ENCODE measurements at regions not wholly inside any gene's neighbourhood (a gene's known extent, or its start where the extent isn't known, plus 50 kb on each side); places are given as distances from the start of the nearest gene placed in this dataset.
"Not testable (repeated sequence)": the region's sequence is repeated elsewhere in the genome, so short reads cannot be mapped to it uniquely, and the experiment has no call there.

DNA sequence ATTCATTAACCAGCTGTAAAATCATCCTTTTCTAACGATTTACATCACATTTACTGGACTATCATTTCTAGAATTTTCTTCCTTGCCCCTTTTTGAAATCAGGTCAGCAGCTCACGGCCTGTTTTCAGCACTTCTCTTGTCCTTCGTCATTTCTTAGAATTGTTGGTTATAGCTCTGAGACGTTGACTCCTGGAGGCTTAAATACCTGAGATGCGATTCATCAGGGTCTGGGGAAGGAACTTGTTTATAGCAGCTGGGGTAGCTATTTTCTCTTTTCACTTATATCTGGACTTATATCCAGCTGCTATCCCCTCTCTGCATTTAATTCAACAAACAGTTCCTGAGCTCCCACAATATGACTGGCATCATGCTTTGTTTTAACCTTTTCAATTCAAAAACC, 338.7 kb upstream of the TNRC6C start:
- no peak for DNase-seq (ENCODE audit: low read depth)

- no peak for DNase-seq (ENCODE audit: low read depth)
These were observed 338.2 kb upstream of the TNRC6C start for GRCh38 chr17:77620282-77620681.

- DNase-seq (ENCODE audit: low read depth) = not testable (repeated sequence)
These were observed 336.4 kb upstream of the TNRC6C start for GRCh38 chr17:77622084-77622483.

GRCh38 chr17:77622647-77623046, 335.9 kb upstream of the TNRC6C start:
- DNase-seq (ENCODE audit: low read depth) = no peak

GRCh38 chr17:77623321-77623720, 335.2 kb upstream of the TNRC6C start:
- not testable (repeated sequence) for DNase-seq (ENCODE audit: low read depth)

GRCh38 chr17:77628035-77628434, 330.5 kb upstream of the TNRC6C start:
- DNase-seq (ENCODE audit: low read depth) = no peak

DNA sequence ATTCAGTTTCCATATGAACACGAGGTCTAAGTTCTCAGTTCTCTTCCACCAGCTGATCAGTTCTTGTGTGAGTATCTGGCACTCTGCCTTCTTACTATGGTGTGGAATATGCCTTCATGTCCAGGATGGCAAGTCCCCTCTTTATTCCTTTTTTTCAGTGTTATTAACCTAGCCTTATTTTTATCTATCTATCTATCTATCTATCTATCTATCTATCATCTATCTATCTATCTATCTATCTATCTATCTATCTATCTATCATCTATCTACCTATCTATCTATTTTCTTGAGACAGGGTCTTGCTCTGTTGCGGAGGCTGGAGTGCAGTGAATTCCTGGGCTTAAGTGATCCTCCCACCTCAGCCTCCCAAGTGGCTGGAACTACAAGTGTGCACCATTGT, 329.2 kb upstream of the TNRC6C start:
- DNase-seq (ENCODE audit: low read depth) = not testable (repeated sequence)

DNA sequence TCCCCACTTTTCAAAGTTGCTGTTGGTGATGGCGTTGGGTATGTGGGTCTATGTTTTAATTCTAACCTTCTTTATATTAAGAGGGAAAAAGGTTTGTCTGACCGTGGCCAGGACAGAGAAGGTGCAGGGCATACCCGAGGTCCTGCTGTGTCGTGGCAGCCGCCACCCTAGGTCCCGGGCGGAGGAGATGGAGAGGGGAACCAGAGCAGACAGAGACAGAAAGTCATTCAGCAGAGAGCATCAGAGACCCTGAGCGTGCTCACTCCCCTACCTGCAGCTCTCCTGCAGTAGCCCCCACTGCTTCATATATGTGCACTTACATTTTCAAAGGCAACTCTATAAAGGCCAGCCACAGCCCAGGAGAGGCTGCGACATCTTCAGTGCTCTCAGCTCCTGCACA, 327.2 kb upstream of the TNRC6C start:
- DNase-seq (ENCODE audit: low read depth) = no peak

GRCh38 chr17:77632619-77633018, 325.9 kb upstream of the TNRC6C start:
- DNase-seq (ENCODE audit: low read depth) = no peak

- no peak for DNase-seq (ENCODE audit: low read depth)
These were observed 323.8 kb upstream of the TNRC6C start for GRCh38 chr17:77634710-77635109.

DNA sequence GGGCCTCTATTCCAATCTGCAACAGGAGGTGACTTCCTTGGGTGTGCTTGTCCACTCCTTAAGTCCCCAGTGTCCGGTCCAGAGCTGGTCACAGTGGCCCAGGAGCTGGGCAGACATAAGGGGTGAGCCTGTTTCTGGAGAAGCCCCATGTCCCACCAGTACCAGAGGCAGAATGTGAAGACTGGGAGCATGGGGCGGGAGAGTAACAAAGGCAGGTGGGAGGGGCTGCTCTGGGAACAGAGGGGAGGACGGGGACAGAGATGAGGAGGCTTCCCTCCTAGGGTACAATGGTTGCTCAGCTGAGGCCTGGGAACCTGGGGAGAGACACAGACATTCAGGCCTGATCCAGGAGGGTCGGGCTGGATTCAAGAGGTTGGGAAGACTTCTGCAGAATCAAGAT, 323.3 kb upstream of the TNRC6C start:
- no peak for DNase-seq (ENCODE audit: low read depth)

DNA sequence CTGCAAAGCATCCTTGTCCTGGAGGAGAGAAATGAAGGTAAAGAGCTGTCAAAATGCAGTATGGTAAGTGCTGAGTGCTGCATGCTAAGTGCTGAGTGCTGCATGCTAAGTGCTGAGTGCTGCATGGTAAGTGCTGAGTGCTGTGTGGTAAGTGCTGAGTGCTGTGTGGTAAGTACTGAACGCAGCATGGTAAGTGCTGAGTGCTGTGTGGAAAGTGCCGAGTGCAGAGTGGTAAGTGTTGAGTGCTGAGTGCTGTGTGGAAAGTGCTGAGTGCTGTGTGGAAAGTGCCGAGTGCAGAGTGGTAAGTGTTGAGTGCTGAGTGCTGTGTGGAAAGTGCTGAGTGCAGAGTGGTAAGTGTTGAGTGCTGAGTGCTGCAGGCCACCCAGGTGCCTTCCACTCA, 322.7 kb upstream of the TNRC6C start:
- DNase-seq (ENCODE audit: low read depth) = not testable (repeated sequence)

DNA sequence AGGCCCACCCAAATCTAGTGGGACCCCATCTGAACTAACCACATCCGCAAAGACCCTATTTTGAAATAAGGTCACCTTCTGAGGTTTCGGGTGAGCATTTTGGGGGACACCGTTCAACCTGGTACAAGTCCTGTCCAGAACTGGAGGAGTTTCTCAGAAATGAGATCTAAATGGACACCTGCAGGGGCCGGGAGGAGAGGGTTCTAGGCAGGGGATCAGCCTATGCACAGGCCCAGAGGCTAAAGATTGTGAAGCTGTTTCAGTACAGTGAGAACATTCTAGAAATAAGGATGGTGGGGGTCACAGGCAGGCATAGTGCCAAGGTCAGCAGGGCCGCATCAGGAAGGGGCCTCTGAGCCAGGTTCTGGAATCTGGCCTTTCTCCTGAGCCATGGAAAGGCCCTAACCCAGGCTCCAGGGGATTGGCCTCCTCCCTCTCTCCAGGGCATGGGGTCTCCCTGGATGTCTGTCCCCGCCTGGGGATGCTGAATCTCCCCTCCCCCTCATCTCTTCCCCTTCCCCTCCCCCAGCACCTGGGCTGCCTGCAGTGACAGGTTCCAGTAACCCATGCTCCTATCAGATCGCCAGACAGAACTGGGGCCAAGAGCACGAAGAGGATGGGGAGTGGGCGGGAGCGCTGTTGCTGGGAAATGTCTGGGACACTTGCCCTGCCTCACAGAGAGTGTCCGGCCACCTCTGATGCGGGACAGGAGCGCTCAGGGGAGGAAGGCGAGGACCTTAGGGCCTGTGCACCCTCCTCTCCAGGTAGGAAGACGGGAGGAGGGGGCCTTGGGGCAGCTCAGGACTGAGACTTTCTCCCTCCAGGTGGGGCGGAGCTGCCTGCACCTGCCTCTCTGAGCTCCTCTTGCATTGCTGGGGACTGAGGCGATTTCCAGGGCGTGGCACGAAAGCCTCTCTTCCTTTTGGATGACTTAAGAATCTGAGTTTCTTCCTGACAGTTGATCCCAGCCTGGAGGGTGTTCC, 321.4 kb upstream of the TNRC6C start:
- no peak for DNase-seq (ENCODE audit: low read depth)

GRCh38 chr17:77637818-77638575, 320.5 kb upstream of the TNRC6C start:
- DNase-seq (ENCODE audit: low read depth) = no peak

DNA sequence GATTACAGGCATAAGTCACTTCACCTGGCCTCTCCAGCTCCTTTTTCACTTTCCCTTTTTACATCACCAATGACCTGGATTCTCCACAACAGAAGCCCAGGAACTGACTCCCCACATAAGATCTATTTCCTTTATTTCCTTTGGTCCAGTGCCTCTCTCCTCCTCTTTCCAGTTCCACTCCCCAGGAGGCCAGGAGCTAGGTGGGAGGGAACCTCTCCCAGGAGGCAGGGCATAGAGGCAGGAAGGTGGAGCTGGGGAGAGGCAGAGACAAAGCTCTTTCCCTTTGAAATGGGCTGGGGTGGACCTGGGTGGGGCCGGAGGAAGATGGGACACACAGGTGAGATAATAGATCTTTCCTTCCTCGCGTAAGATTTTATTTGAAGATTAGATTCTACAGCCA, 318.3 kb upstream of the TNRC6C start:
- DNase-seq (ENCODE audit: low read depth) = no peak

DNA sequence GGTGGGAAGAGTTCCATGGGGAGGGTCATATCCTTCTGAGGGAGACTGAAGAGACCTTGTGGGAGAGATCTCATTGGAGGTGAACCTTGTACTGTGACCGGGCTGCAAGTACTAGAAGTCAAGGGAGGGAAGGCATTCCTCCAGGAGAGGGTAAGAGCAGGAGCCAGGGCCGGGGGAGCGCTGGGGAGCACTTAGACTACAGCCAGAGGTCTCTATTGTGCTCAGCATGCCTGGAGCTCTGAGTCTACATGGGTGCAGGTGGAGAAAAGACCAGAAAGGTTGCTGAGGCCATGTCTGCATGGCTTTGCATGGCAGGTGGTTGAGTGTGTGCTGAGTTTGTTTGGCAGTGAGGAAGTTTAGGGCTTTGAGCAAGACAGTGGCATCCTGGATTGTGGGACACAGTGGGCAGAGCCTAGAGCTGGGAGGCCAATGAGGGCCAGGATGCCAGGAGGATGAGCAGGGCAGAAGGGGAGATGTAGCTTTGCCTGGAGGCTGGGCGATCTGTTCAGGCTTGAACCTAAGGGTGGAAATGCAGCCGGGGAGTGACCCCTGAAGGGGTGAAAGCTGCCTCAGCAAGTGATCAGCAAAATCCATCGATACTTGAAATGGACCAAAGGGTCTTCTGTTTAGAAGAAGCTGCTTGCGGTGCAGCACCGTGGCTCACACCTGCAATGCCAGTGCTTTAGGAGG, 317.4 kb upstream of the TNRC6C start:
- no peak for DNase-seq (ENCODE audit: low read depth)

DNA sequence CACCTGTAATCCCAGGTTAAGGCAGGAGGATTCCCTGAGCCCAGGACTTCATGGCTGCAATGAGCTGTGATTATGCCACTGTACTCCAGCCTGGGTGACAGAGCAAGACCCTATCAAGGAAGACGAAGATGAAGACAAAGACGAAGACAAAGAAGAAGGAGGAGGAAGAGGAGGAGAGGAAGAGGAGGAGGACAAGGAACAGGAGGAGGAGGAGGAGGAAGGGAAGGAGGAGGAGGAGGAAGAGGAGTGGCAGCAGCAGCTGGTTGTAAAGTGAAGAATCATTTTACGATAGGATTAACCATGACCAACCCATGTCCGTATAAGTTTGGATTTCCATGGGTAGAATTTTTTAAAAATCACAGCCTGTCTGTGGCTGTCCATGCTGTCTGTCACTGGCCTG, 316.8 kb upstream of the TNRC6C start:
- no peak for DNase-seq (ENCODE audit: low read depth)

DNA sequence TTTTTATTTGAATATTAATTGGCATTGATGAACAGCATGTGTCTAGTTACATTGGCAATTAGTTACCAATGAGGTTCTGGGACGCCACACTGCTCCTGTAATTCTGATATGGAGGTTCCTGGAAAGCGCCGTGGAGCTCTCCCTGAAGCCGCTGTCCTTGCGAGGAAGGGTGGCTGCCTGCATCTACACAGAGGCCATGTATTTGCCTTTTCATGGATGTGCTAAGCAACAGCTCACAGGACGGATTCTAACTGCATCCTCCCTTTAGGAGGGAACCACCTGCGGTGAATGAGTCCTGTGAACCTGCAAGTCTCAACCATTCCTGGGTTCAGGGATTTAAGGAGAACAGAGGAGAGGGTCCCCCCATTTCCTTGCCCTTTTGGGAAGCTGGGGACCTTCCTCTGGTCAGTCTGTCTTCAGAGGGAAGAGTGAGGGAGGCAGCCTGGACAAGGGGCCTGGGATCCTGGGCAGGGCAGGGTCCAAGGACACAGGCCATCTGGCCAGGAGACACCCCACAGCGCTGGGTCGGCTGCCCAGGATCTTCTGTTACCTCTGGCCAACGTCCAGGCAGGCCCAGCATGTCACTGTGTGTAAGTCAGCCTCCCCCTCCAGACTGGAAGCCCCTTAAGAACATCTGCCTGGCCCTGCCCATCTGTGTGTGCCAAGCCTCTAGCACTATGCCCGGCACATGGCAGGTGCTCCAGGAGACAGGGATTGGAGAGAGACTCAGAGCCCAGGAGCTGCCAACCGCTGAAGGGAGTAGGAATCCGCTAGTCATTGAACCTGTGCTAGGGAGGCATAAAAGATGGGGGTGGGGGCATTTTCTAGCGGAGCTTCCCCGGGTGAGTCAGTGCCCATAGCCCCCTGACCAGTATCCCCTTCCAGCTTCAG, 314.1 kb upstream of the TNRC6C start:
- no peak for DNase-seq (ENCODE audit: low read depth)

GRCh38 chr17:77645072-77646045, 313.1 kb upstream of the TNRC6C start:
- no peak for DNase-seq (ENCODE audit: low read depth)

DNA sequence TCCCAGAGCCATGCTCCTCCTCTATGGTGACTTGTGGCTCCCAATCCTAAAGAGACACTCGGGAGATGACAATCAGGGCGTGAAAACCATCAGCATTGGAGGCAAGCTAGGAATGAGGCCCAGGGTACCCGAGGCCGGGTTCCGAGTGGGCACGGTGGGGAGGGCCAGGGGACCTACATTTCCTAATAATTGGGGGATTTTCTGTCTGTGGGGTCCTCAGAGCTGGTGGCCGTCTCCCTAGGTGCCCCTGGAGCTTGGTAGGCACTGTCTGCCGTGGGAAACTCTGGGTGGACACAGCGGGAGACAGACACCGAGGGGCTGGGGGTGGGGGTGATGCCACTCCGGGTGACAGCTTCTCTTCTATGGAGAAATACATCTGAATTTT, 312.5 kb upstream of the TNRC6C start:
- DNase-seq (ENCODE audit: low read depth) = no peak

Measured in GM04504 (cell line).